ENCODE measurements at regions not wholly inside any gene's neighbourhood (a gene's known extent, or its start where the extent isn't known, plus 50 kb on each side); places are given as distances from the start of the nearest gene placed in this dataset.
"Not testable (repeated sequence)": the region's sequence is repeated elsewhere in the genome, so short reads cannot be mapped to it uniquely, and the experiment has no call there.

DNA sequence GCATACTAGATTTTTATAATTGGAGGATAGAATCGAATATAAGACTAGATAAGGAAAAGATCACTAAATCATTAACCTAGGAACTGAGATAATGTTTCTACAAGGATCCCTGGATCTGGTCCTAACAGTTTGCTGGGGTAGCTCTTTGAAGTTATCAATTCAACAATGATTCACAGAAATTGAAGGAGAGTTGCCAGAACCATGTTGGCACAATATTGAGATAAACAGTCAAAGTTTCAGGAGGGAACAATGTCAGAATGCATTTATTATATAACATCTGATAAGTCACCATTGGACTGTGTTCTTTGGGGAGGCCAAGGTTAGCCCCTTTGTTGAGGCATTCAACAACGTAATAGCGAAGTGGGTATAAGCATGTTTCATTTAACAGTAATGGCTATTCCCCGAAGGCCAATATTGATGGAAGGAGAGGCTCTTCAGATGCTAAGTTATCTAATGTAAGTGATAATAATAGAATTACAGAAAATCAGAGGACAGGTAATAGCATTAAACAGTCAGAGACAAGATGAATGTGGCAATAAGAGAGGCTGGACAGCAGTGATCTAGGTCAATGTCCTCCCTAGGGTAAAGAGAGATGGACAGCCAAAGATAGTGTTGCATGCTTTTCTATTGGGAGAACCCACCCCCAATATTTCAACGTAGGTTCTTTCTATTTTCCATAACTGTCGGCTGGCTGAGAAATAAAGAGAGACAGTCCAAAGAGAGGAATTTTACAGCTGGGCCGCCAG is 604.8 kb upstream of the GYPC start:
- DNase-seq (ENCODE audit: extremely low read depth in 1 of 11, low read depth in 9 of 11, low spot score in 4 of 11), result no peak

DNA sequence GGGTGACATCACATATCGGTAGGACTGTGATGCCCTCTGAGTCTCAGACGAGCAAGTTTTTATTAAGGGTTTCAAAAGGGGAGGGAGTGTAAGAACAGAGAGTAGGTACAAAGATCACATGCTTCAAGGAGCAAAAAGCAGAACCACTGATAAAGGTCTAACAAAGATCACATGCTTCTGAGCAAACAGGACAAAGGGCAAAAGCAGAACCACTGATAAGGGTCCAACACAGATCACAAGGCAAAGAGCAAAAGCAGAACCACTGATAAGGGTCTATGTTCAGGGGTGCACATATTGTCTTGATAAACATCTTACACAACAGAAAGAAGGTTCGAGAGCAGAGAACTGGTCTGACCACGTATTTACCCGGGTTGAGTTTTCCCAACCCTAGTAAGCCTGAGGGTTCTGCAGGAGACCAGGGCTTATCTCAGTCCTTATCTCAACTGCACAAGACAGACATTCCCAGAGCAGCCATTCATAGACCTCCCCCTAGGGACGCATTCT is 604.2 kb upstream of the GYPC start:
- not testable (repeated sequence) for DNase-seq (ENCODE audit: extremely low read depth in 1 of 11, low read depth in 9 of 11, low spot score in 4 of 11)

DNA sequence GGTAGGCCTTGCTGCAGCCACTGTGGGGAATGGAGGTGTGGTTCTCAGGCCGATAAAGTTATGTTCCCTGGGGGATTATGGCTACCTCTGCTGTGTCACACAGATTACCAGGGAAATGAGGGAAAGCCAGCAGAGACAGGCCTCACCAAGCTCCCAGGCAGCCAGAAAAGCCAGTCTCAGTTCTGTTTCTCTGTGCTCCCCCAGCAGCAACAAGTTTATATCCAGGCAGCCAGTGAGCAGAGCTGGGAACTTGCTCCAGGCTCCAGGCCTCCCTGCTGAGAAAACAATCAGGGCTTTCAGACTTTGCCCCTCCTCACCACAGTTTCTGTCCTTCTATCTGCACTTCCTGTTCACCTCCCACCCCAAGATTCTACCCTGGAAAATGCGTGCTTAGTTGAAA is 596.6 kb upstream of the GYPC start:
- no peak for DNase-seq (ENCODE audit: extremely low read depth in 1 of 11, low read depth in 9 of 11, low spot score in 4 of 11)

DNA sequence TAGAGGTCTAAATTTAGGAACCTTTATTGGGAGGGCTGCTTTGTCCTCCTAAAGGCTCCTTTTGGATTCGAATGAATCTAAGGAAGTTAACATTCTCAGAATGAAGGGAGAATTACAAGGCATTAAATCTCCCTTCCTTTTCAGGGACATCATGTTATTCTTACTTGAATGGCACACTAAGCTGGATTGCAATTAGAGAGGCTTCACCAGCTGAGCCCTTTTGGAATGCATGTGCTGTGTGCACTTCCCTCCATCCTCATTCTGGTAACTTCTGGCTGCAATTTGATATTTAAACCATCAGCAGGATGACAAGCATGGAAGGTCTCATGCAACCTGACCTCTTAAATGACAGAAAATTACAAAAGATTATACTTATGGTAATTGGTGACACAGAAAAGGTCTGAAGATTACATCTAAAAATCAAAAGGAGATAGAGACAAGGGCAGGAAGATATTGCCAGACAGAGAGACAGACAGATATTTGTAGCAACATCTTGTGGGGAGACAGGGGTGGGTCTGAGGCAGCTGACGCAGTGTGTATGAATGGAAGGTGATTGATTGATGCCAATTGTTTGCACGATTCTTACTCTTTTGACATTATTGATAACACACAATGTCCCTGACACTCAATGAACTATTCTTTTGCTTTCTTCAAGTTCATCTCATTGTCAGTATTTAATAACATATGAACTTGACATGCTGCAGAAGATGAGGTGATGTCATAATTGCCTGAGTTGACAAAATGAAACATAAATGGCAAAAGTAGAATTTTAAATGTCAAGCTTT is 570.8 kb upstream of the GYPC start:
- DNase-seq (ENCODE audit: extremely low read depth in 1 of 11, low read depth in 9 of 11, low spot score in 4 of 11), result peak in 1 of 11 donors; percentile 0

DNA sequence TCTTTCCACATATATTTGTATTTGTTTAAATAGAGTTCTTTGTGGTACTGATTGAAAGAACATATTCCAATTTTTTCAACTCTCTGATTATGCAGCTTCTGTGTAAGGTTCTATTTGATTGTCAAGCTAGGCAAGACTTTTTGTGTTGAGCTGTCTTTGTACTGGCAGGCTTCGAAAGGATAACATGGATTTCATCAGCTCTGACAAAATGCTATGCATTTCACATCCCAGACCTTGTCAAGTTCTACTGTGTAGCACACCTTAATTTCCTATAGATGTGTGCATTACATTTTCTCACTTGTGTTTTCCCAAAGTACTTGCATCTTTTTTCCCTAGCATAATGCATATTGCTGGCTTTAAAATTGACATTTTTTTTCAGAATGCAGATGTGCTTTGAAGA is 555.0 kb upstream of the GYPC start:
- DNase-seq (ENCODE audit: extremely low read depth in 1 of 11, low read depth in 9 of 11, low spot score in 4 of 11), result no peak

DNA sequence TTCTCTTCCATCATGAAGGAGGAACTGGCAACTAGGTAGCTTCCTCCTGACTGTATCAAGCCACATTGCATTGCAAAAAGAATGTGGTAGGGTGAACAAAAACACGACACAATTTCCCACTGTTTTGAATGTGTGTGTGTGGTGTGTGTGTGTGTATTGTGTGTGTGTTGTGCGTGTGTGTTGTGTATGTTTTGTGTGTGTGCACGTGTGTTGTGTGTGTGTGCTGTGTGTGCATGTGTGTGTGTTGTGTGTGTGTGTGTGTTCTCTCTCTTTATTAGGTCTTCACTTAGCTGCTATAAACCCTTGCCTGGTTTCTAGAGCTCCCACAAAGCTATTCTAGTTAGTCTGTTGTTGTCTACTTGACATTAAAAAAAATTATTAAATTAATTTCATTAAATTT is 550.0 kb upstream of the GYPC start:
- DNase-seq (ENCODE audit: extremely low read depth in 1 of 11, low read depth in 9 of 11, low spot score in 4 of 11), result no peak

DNA sequence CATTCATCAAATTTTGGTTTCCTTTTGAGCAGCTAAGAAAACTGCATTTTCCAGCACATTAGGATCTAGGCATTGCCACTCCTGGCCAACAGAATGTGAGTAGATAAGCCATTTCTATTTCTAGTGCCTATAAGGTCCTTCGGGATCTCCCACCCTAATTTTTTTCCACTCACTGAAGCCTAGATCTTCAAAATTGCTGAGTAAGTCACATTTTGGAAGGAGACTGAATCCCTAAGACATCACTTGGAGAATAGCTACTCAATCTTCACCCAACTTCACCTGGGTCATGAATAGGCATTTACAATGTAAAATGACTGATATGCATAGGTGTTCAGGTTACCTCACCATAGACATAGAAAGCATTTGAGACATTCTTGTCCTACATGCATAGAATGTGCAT is 548.1 kb upstream of the GYPC start:
- no peak for DNase-seq (ENCODE audit: extremely low read depth in 1 of 11, low read depth in 9 of 11, low spot score in 4 of 11)

DNA sequence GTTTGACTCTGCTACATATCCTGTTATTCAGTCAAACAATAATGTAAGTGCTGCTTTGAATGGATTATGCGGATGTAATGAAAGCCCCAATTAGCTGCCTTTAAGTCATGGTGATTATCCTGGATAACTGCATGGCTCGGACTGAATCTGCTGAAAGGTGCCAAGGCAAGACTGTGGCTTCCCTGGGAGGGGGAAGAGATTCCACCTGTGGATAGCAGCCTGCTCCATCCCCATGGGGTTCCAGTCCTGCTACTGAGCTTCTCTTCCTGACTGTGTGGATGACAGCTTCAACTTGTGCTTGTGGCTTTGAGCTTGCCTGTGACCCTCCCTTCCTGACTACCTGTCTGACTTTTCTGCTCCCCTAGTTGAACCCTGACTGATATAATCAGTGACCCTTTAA is 540.0 kb upstream of the GYPC start:
- no peak for DNase-seq (ENCODE audit: extremely low read depth in 1 of 11, low read depth in 9 of 11, low spot score in 4 of 11)

DNA sequence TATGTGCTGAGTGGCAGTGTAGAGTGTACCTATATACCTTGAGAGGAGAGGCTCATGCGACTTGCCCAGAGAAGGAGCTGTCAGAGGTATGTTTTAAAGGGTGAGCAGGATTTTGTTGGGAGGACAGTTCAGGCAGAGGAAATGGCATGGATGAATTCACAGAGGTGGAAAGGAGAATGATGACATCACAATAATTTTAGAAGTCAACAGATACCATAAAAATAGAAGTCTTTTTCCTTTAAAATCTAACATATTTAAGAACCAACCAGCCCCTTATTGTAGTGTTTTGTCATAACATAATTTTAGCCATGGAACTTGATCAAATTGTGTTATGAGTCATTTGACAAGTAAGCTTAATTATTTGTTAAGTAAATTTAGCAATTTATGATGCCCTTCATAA is 538.1 kb upstream of the GYPC start:
- no peak for DNase-seq (ENCODE audit: extremely low read depth in 1 of 11, low read depth in 9 of 11, low spot score in 4 of 11)

DNA sequence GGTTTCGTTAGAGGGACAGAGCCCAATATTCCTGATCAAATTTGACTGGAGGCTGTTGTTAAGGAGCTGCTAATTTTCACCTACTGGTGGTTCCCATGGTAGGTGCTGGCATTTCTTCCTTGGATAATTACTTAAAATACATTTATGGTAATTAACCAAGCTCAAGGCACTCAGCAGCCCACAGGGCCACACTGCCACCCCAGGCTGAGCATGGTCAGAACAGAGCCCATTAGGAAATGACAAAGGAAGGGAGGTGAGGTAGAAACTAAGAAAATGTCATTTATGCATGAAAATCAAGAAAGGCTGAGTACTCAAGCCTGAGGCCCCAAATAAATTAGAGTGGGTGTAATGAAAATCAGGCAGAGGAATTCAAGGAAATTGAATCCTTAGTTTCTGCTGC is 510.2 kb upstream of the GYPC start:
- no peak for DNase-seq (ENCODE audit: extremely low read depth in 1 of 11, low read depth in 9 of 11, low spot score in 4 of 11)

DNA sequence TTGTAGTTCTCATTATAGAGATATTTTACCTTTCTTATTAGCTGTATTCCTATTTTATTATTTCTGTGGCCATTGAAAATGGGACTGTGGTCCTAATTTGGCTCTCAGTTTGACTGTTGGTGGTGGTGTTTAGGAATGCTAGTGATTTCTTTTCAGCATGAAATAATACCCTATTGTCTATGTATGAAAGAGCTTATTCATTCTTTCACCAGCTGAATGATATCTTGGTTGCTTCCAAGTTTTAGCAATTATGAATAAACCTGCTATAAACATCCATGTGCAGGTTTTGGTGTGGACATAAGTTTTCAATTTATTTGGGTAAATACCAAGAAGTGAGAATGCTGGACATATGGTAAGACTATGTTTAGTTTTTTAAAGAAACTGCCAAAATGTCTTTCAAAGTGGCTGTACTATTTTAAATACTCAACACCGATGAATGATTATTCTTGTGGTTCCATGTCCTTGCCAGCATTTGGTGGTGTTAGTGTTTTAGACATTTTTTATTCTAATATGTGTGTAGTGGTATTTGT is 501.6 kb upstream of the GYPC start:
- DNase-seq (ENCODE audit: extremely low read depth in 1 of 11, low read depth in 9 of 11, low spot score in 4 of 11), result no peak

DNA sequence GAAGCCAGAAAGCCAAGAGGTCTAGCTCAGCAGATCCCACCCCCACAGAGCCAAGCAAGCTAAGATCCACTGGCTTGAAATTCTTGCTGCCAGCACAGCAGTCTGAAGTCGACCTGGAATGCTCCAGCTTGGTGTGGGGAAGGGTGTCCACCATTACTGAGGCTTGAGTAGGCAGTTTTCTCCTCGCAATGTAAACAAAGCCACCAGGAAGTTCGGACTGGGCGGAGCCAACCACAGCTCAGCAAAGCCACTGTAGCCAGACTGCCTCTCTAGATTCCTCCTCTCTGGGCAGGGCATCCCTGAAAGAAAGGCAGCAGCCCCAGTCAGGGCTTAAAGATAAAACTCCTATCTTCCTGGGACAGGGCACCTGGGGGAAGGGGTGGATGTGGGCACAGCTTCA is 495.0 kb upstream of the GYPC start:
- DNase-seq (ENCODE audit: extremely low read depth in 1 of 11, low read depth in 9 of 11, low spot score in 4 of 11), result not testable (repeated sequence)

DNA sequence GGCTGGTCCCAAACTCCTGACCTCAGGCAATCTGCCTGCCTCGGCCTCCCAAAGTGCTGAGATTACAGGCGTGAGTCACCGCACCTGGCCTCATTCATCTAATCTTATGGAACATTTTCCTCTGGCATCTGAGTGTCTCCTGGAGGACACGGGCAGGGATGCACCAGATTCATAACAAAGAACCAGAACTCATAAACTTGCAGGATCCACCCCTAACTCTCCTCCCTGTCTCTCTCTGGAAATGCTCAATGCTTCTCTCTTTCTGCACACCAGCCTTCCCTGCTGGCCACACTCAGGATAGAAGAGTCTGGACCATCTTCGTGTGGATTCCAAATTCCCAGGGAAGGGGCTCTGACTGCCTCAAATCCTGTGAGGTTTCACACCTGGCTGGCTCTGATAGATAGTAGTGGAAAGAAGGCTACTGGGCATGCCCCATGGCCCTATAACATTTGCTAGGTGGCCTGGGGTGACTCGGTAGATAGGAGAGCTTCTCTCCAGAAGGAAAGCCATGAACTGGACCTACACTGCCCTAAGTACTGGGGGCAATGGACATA is 483.2 kb upstream of the GYPC start:
- DNase-seq (ENCODE audit: extremely low read depth in 1 of 11, low read depth in 9 of 11, low spot score in 4 of 11), result no peak

DNA sequence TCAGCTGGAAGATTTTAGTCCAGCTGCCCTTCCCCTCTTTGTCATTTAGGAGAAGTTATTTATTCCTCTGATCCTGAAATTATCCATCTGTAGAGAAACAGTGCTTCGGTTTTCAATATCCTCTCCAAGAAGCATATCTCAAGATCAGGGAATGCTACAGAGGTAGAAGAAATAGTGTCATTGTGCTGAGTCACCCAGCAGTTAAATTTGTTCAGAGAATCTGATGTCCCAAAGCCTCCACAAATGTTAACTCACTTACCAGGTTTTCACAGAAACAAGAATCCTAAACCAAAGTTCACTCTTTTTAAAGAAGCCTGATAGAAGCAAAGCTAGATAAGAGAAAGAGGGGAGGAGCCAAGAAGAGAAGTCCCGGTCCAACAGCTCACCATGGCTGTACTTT is 480.7 kb upstream of the GYPC start:
- no peak for DNase-seq (ENCODE audit: extremely low read depth in 1 of 11, low read depth in 9 of 11, low spot score in 4 of 11)

DNA sequence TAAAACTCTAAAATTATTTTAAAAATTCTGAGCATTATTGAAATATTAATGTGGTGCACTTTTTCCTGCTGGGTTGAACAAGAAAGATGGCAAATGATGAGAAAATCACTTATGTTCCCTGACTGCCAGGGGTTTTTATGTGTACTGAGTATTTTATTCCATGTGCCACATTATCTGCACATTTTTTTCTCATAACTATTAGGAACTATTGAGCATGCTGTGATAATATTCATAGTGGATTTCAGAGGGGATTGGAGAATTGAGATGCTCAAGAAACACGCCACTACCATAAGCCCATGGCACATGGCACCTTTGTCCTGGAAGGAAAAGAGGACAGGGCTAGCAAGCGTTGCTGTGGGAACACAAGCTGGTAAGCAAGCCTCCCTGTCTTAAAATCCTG is 478.5 kb upstream of the GYPC start:
- DNase-seq (ENCODE audit: extremely low read depth in 1 of 11, low read depth in 9 of 11, low spot score in 4 of 11), result no peak

DNA sequence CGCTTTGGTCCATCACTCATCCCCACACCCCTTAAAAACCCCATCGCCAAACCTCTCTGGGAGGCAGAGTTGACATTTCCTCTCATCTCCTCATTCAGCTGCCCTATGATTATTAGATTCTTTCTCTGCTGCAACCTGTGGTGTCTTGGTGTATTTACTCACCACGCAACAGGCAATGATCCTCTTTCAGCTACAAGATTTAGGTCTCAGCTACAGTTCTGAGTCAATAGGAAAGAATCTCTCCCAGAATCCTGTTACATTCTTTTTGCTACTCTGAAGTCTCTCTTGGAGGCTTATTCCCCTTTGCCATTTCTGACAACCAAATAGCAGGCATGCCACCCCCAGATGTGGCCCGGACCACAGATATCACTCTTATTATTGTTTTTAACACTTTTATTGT is 468.3 kb upstream of the GYPC start:
- no peak for DNase-seq (ENCODE audit: extremely low read depth in 1 of 11, low read depth in 9 of 11, low spot score in 4 of 11)

DNA sequence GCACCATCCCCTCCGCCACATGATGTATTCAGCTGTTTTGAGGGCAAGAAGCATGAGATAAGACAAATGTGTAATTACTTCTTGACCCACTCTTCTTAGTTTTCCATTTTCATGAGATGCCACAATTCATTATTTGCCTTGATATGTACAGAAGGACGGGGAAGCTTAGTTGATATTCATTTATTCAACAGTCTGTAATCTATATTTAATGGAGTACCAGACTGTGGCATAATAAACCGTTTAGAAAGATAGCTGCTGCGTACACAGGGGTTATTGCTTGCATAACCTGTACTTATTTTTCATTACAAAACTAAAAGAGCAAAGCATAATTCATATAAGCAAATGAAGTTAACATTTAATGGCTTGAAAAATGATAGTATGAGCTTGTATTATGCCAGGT is 466.4 kb upstream of the GYPC start:
- DNase-seq (ENCODE audit: extremely low read depth in 1 of 11, low read depth in 9 of 11, low spot score in 4 of 11), result no peak

DNA sequence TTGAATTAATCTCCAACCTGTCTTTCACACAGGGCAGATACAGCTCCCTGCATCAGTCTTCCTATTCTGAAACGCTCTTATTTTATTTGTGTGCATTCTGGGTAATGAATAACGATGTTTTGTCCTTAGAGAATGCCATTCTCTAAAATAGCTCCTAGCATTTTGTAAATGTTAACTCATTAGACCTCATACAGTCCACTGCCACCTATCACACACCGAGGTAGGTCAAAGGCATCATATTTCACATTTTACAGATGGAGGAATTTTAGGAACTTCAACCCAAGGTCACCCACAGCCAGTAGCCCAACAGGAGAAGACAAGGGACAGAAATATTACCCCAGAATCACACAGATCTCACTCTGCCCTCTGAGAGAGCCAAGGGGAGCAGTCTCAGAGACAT is 455.4 kb upstream of the GYPC start:
- DNase-seq (ENCODE audit: extremely low read depth in 1 of 11, low read depth in 9 of 11, low spot score in 4 of 11), result no peak

DNA sequence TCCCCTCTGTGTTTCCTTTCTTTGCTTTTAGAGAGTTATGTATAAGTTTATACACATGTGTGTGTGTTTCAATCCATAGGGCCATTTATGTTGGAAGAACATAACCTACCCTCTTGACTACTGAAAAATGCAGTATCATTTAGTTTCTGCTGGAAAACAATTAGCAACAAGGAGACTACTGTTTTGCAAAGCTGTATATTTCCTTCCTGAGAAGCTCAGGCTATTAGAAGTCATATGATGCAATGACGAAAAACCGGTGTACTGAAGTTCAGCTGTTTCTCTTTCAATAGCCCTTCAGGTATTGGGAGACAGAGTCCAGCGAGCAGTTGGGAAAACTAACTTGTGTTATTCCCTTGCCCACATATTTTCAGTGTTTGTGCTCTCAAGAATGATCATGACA is 447.7 kb upstream of the GYPC start:
- DNase-seq (ENCODE audit: extremely low read depth in 1 of 11, low read depth in 9 of 11, low spot score in 4 of 11), result no peak

DNA sequence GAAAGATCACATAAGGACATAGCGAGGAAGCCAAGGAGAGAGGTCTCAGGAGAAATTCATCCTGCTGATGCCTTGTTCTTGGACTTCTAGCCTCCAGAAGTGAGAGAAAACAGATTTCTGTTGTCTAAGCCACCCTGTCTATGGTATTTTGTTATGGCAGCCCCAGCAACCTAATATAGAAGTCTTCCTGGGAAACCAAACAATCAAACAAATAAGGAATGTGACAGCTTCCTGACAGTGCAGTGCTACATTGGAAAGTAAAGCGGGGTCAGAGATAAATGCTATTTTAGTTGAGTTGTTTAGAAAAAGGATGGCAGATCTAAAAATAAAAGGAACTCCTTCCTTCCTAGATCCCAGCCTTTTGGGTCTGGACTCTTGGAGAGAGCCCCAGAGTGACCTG is 443.2 kb upstream of the GYPC start:
- no peak for DNase-seq (ENCODE audit: extremely low read depth in 1 of 11, low read depth in 9 of 11, low spot score in 4 of 11)
